ENCODE measurements at regions not wholly inside any gene's neighbourhood (a gene's known extent, or its start where the extent isn't known, plus 50 kb on each side); places are given as distances from the start of the nearest gene placed in this dataset.

GRCh38 chr13:111436446-111436845, 116.0 kb downstream of the TEX29 start:
- H3K4me3 ChIP-seq: no peak overlapping the region
- H3K9me2 ChIP-seq (ENCODE audit: insufficient read depth): no peaks in the 10 kb centered on the region
- H3K27me3 ChIP-seq (ENCODE audit: insufficient read depth, low read depth): peaks cover 67% of the 10 kb centered on the region
- BruUV-seq (replicated peaks): no TSS peak
- no peaks in the 10 kb centered on the region for H4K20me1 ChIP-seq (ENCODE audit: insufficient read depth)
- H2AFZ ChIP-seq: no peak overlapping the region
- H3K4me2 ChIP-seq: no peak overlapping the region
- ChIA-PET POLR2A (ENCODE audit: unreplicated experiment) (no interaction called here), CTCF (no interaction called here)
- no peaks in the 10 kb centered on the region for H3K36me3 ChIP-seq (ENCODE audit: low read depth)
- H3K9me3 ChIP-seq (ENCODE audit: insufficient read depth, low read depth): no peaks in the 10 kb centered on the region
- no peak overlapping the region for H3K27ac ChIP-seq
- no peaks in the 10 kb centered on the region for H3K4me1 ChIP-seq (replicated peaks; ENCODE audit: insufficient read depth)
- no peaks in the 10 kb centered on the region for H3K79me2 ChIP-seq (ENCODE audit: low read depth)
- no peaks in the 10 kb centered on the region for H3F3A ChIP-seq (ENCODE audit: insufficient read depth, low read depth)
- DNase-seq: no peak
- TF ChIP-seq EZH2 (IDR thresholded peaks at IDR 0.05; ENCODE audit: low read depth) (no peak), CTCF (conservative IDR thresholded peaks at IDR 0.05) (no peak)
- intact Hi-C loops (cut with micrococcal nuclease; ENCODE audit: unreplicated experiment): no loop called here

DNA sequence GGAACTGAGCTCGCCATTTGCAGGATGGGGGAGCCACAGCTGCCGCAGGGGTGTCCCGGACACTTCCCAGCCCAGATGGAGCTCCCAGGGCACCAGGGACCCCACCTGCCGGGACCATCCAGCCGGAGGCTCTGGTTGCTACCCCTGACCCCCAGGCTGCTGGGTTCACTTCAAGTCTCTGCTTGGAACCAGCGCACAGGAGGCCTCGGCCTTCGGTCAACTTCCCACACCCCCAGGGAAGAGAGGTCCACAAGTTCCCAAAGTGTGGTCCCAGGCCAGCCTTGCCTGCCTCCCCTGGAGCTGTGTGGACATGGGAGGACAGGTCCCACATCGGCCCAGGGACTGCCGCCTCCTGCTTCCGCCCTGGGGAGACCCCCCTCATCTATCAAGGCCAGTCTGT, 117.0 kb downstream of the TEX29 start:
- CTCF ChIA-PET: no interaction called here
- Histone ChIP-seq H3K27me3 (ENCODE audit: insufficient read depth, low read depth) (peaks cover 64% of the 10 kb centered on the region), H2AFZ (no peak overlapping the region), H3K79me2 (ENCODE audit: low read depth) (no peaks in the 10 kb centered on the region), H3F3A (ENCODE audit: insufficient read depth, low read depth) (no peaks in the 10 kb centered on the region), H3K9me3 (ENCODE audit: insufficient read depth, low read depth) (no peaks in the 10 kb centered on the region), H4K20me1 (ENCODE audit: insufficient read depth) (no peaks in the 10 kb centered on the region), H3K36me3 (ENCODE audit: low read depth) (no peaks in the 10 kb centered on the region), H3K4me2 (no peak overlapping the region), H3K4me1 (replicated peaks; ENCODE audit: insufficient read depth) (no peaks in the 10 kb centered on the region), H3K27ac (no peak overlapping the region), H3K4me3 (no peak overlapping the region), H3K9me2 (ENCODE audit: insufficient read depth) (no peaks in the 10 kb centered on the region)
- TF ChIP-seq CTCF (conservative IDR thresholded peaks at IDR 0.05) (no peak), EZH2 (IDR thresholded peaks at IDR 0.05; ENCODE audit: low read depth) (no peak)
- intact Hi-C loops (cut with micrococcal nuclease; ENCODE audit: unreplicated experiment): no loop called here
- POLR2A ChIA-PET (ENCODE audit: unreplicated experiment): no interaction called here
- no peak for DNase-seq
- BruUV-seq (replicated peaks): no TSS peak

GRCh38 chr13:111437856-111438547, 117.6 kb downstream of the TEX29 start:
- Histone ChIP-seq H4K20me1 (ENCODE audit: insufficient read depth) (no peaks in the 10 kb centered on the region), H2AFZ (no peak overlapping the region), H3K9me3 (ENCODE audit: insufficient read depth, low read depth) (no peaks in the 10 kb centered on the region), H3K27ac (no peak overlapping the region), H3F3A (ENCODE audit: insufficient read depth, low read depth) (no peaks in the 10 kb centered on the region), H3K27me3 (ENCODE audit: insufficient read depth, low read depth) (peaks cover 65% of the 10 kb centered on the region), H3K79me2 (ENCODE audit: low read depth) (no peaks in the 10 kb centered on the region), H3K4me3 (no peak overlapping the region), H3K4me1 (replicated peaks; ENCODE audit: insufficient read depth) (no peaks in the 10 kb centered on the region), H3K4me2 (peak overlapping the region; percentile 20; the same call in 1 of the 2 replicates), H3K36me3 (ENCODE audit: low read depth) (no peaks in the 10 kb centered on the region), H3K9me2 (ENCODE audit: insufficient read depth) (no peaks in the 10 kb centered on the region)
- no peak for TF ChIP-seq EZH2 (IDR thresholded peaks at IDR 0.05; ENCODE audit: low read depth)
- TF ChIP-seq CTCF (conservative IDR thresholded peaks at IDR 0.05): no peak
- ChIA-PET CTCF (no interaction called here), POLR2A (ENCODE audit: unreplicated experiment) (no interaction called here)
- intact Hi-C loops (cut with micrococcal nuclease; ENCODE audit: unreplicated experiment): no loop called here
- BruUV-seq (replicated peaks): no TSS peak
- no peak for DNase-seq

Measured in PC-9 (cell line).